Endodermal cell (in vitro differentiated cells): ENCODE measurements at regions not wholly inside any gene's neighbourhood (a gene's known extent, or its start where the extent isn't known, plus 50 kb on each side); places are given as distances from the start of the nearest gene placed in this dataset.

ENCODE experiments used
- DNase-seq: peaks from one replicate; pipeline ENCODE4 v3.0.0-alpha.2; 2017
- H3K27ac ChIP-seq: 2 replicates; pipeline ENCODE4 v1.5.1; 2013; ENCODE audit warnings: mild to moderate bottlenecking, low read depth, low read length, moderate library complexity
- H3K27me3 ChIP-seq: 2 replicates; pipeline ENCODE4 v1.6.1; 2013; ENCODE audit warnings: mild to moderate bottlenecking, low read length, moderate library complexity; ENCODE audit not compliant: insufficient read depth, control insufficient read depth, poor library complexity, severe bottlenecking
- H3K36me3 ChIP-seq: 2 replicates; pipeline ENCODE4 v1.7.0; 2013; ENCODE audit warnings: mild to moderate bottlenecking, low read length, moderate library complexity; ENCODE audit not compliant: control insufficient read depth, insufficient read depth
- H3K4me1 ChIP-seq: one replicate; pipeline ENCODE4 v1.7.0; 2013; ENCODE audit warnings: low read length; ENCODE audit not compliant: control insufficient read depth, insufficient read depth
- H3K4me3 ChIP-seq: 2 replicates; pipeline ENCODE4 v1.5.1; 2013; ENCODE audit warnings: mild to moderate bottlenecking, low read length, moderate library complexity
- H3K9ac ChIP-seq: 2 replicates; pipeline ENCODE4 v1.6.1; 2013; ENCODE audit warnings: mild to moderate bottlenecking, low read length, moderate library complexity; ENCODE audit not compliant: poor library complexity, severe bottlenecking; ENCODE audit errors: extremely low read depth
- H3K9me3 ChIP-seq: 2 replicates; pipeline ENCODE4 v1.6.1; 2013; ENCODE audit warnings: mild to moderate bottlenecking, low read length, moderate library complexity; ENCODE audit not compliant: control insufficient read depth
- H3K27ac Mint-ChIP-seq: 2 replicates; pipeline ENCODE4 v1.8.0; 2020; ENCODE audit warnings: mixed read lengths
- H3K27me3 Mint-ChIP-seq: 2 replicates; pipeline ENCODE4 v1.8.0; 2021; ENCODE audit warnings: mild to moderate bottlenecking, mixed read lengths; ENCODE audit not compliant: insufficient read depth
- H3K36me3 Mint-ChIP-seq: 2 replicates; pipeline ENCODE4 v1.8.0; 2020; ENCODE audit warnings: low read depth, mixed read lengths
- H3K4me1 Mint-ChIP-seq: 2 replicates; pipeline ENCODE4 v1.8.0; 2020; ENCODE audit warnings: mixed read lengths
- H3K4me3 Mint-ChIP-seq: 2 replicates; pipeline ENCODE4 v1.8.0; 2020; ENCODE audit warnings: mild to moderate bottlenecking, moderate library complexity, mixed read lengths
- H3K9me3 Mint-ChIP-seq: 2 replicates; pipeline ENCODE4 v1.8.0; 2020; ENCODE audit warnings: mild to moderate bottlenecking, mixed read lengths
- CTCF ChIP-seq: fragments of 200-600 bp; sonication (generic); conservative IDR thresholded peaks from 2 replicates; pipeline ENCODE4 v1.5.0; 2021; ENCODE audit warnings: antibody characterized with exemption, mild to moderate bottlenecking
- WGBS, 2 experiments: methylation state at CpG; one replicate each; pipeline versions ENCODE4 v1.1.5 to v1.1.7; 2013; ENCODE audit warnings: missing lambda C conversion rate in 2 of 2, mixed read lengths in 1 of 2; ENCODE audit not compliant: insufficient coverage in 1 of 2, insufficient read length in 1 of 2; 5-methylcytosine and 5-hydroxymethylcytosine counted together

GRCh38 chr7:156446990-156447389, 193.6 kb upstream of the RNF32 start:
- DNase-seq, result no peak
- H3K4me1 Mint-ChIP-seq, result peaks cover 8% of the 10 kb centered on the region
- H3K36me3 Mint-ChIP-seq, result no peaks in the 10 kb centered on the region
- Histone ChIP-seq H3K36me3 (no peaks in the 10 kb centered on the region), H3K9ac (no peak overlapping the region), H3K4me3 (no peak overlapping the region), H3K4me1 (no peaks in the 10 kb centered on the region), H3K27ac (no peak overlapping the region), H3K9me3 (no peaks in the 10 kb centered on the region), H3K27me3 (no peaks in the 10 kb centered on the region)
- TF ChIP-seq CTCF, result no peak
- H3K27ac Mint-ChIP-seq, result no peak overlapping the region
- no peak overlapping the region for H3K4me3 Mint-ChIP-seq
- no peaks in the 10 kb centered on the region for H3K27me3 Mint-ChIP-seq
- no peaks in the 10 kb centered on the region for H3K9me3 Mint-ChIP-seq

- DNase-seq, result no peak
- Histone ChIP-seq H3K36me3 (no peaks in the 10 kb centered on the region), H3K9ac (no peak overlapping the region), H3K4me3 (no peak overlapping the region), H3K27ac (no peak overlapping the region), H3K4me1 (no peaks in the 10 kb centered on the region), H3K9me3 (no peaks in the 10 kb centered on the region), H3K27me3 (no peaks in the 10 kb centered on the region)
- Mint-ChIP-seq H3K36me3 (no peaks in the 10 kb centered on the region), H3K9me3 (no peaks in the 10 kb centered on the region), H3K4me3 (no peak overlapping the region), H3K27ac (no peak overlapping the region), H3K27me3 (no peaks in the 10 kb centered on the region), H3K4me1 (peaks cover 8% of the 10 kb centered on the region)
- TF ChIP-seq CTCF, result no peak
- WGBS, 2 experiments, result 85 to 93% methylated on average over 14 to 16 of the region's 16 CpGs
Measured at GRCh38 chr7:156445997-156446761, 194.4 kb upstream of the RNF32 start.

- H3K27ac Mint-ChIP-seq, result no peak overlapping the region
- Histone ChIP-seq H3K36me3 (no peaks in the 10 kb centered on the region), H3K4me3 (no peak overlapping the region), H3K4me1 (no peaks in the 10 kb centered on the region), H3K27ac (no peak overlapping the region), H3K27me3 (no peaks in the 10 kb centered on the region), H3K9ac (no peak overlapping the region), H3K9me3 (no peaks in the 10 kb centered on the region)
- peaks cover 8% of the 10 kb centered on the region for H3K4me1 Mint-ChIP-seq
- H3K36me3 Mint-ChIP-seq, result no peaks in the 10 kb centered on the region
- 79 to 84% methylated on average over 10 of the region's 10 CpGs for WGBS, 2 experiments
- no peak overlapping the region for H3K4me3 Mint-ChIP-seq
- no peak for DNase-seq
- no peaks in the 10 kb centered on the region for H3K27me3 Mint-ChIP-seq
- no peaks in the 10 kb centered on the region for H3K9me3 Mint-ChIP-seq
- TF ChIP-seq CTCF, result no peak
Measured at GRCh38 chr7:156442516-156442915, 198.1 kb upstream of the RNF32 start.
